ENCODE measurements at regions not wholly inside any gene's neighbourhood (a gene's known extent, or its start where the extent isn't known, plus 50 kb on each side); places are given as distances from the start of the nearest gene placed in this dataset.

DNA sequence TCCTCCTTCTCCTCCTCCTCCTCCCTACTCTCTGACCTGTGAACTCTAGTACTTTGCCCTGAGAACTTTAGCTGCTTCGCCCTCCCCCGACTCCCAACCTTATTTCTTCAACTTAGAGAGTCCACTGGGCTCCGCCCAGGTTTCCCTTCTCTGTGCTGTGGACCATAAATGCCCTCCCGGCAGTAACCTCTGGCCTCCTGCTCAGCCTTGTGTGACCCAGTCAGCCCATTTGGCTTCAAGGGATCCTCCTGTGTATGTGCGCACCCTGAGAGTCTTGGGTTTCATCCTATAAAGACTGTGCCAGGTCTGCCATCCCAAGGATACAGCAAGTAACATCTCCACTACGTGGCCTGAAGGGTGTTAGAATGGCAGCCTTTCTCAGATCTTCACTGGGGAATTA lies 275.6 kb upstream of the C16orf82 start:
- Histone ChIP-seq H3K4me3 (ENCODE audit: low read length) (no peak overlapping the region), H3K27me3 (ENCODE audit: control insufficient read depth, insufficient read depth, low read length) (no peaks in the 10 kb centered on the region), H3K9me3 (ENCODE audit: control insufficient read depth, insufficient read depth, low read length) (no peaks in the 10 kb centered on the region), H3K36me3 (ENCODE audit: control insufficient read depth, insufficient read depth, low read length) (no peaks in the 10 kb centered on the region), H3K4me1 (ENCODE audit: control insufficient read depth, insufficient read depth, low read length) (no peaks in the 10 kb centered on the region), H3K27ac (ENCODE audit: low read length) (no peak overlapping the region)
- no CpG with 5 or more reads among the region's 6 CpGs for WGBS (ENCODE audit: insufficient coverage, insufficient read length)
- no peak for DNase-seq (ENCODE audit: low read depth, low spot score)

GRCh38 chr16:26795184-26795583 lies 271.5 kb upstream of the C16orf82 start:
- Histone ChIP-seq H3K4me1 (ENCODE audit: control insufficient read depth, insufficient read depth, low read length) (no peaks in the 10 kb centered on the region), H3K4me3 (ENCODE audit: low read length) (no peak overlapping the region), H3K36me3 (ENCODE audit: control insufficient read depth, insufficient read depth, low read length) (no peaks in the 10 kb centered on the region), H3K27me3 (ENCODE audit: control insufficient read depth, insufficient read depth, low read length) (no peaks in the 10 kb centered on the region), H3K9me3 (ENCODE audit: control insufficient read depth, insufficient read depth, low read length) (no peaks in the 10 kb centered on the region), H3K27ac (ENCODE audit: low read length) (no peak overlapping the region)
- DNase-seq (ENCODE audit: low read depth, low spot score): peak; percentile 9
- WGBS (ENCODE audit: insufficient coverage, insufficient read length): no CpG with 5 or more reads among the region's 3 CpGs

- H3K4me1 ChIP-seq (ENCODE audit: control insufficient read depth, insufficient read depth, low read length): no peaks in the 10 kb centered on the region
- H3K9me3 ChIP-seq (ENCODE audit: control insufficient read depth, insufficient read depth, low read length): no peaks in the 10 kb centered on the region
- no CpG with 5 or more reads among the region's 3 CpGs for WGBS (ENCODE audit: insufficient coverage, insufficient read length)
- no peak for DNase-seq (ENCODE audit: low read depth, low spot score)
- no peak overlapping the region for H3K27ac ChIP-seq (ENCODE audit: low read length)
- H3K36me3 ChIP-seq (ENCODE audit: control insufficient read depth, insufficient read depth, low read length): no peaks in the 10 kb centered on the region
- H3K27me3 ChIP-seq (ENCODE audit: control insufficient read depth, insufficient read depth, low read length): no peaks in the 10 kb centered on the region
- H3K4me3 ChIP-seq (ENCODE audit: low read length): no peak overlapping the region
Observed at GRCh38 chr16:26801628-26802027, 265.1 kb upstream of the C16orf82 start.

- WGBS (ENCODE audit: insufficient coverage, insufficient read length): no CpG with 5 or more reads among the region's 4 CpGs
- no peaks in the 10 kb centered on the region for H3K36me3 ChIP-seq (ENCODE audit: control insufficient read depth, insufficient read depth, low read length)
- no peaks in the 10 kb centered on the region for H3K4me1 ChIP-seq (ENCODE audit: control insufficient read depth, insufficient read depth, low read length)
- no peak overlapping the region for H3K4me3 ChIP-seq (ENCODE audit: low read length)
- H3K27me3 ChIP-seq (ENCODE audit: control insufficient read depth, insufficient read depth, low read length): no peaks in the 10 kb centered on the region
- no peak for DNase-seq (ENCODE audit: low read depth, low spot score)
- H3K27ac ChIP-seq (ENCODE audit: low read length): no peak overlapping the region
- no peaks in the 10 kb centered on the region for H3K9me3 ChIP-seq (ENCODE audit: control insufficient read depth, insufficient read depth, low read length)
Observed at GRCh38 chr16:26802440-26802839, 264.3 kb upstream of the C16orf82 start.

GRCh38 chr16:26802965-26803364 lies 263.8 kb upstream of the C16orf82 start:
- H3K27ac ChIP-seq (ENCODE audit: low read length): no peak overlapping the region
- no peaks in the 10 kb centered on the region for H3K9me3 ChIP-seq (ENCODE audit: control insufficient read depth, insufficient read depth, low read length)
- no peak for DNase-seq (ENCODE audit: low read depth, low spot score)

GRCh38 chr16:26806657-26807056 lies 260.1 kb upstream of the C16orf82 start:
- H3K27me3 ChIP-seq (ENCODE audit: control insufficient read depth, insufficient read depth, low read length): no peaks in the 10 kb centered on the region
- H3K9me3 ChIP-seq (ENCODE audit: control insufficient read depth, insufficient read depth, low read length): no peaks in the 10 kb centered on the region
- H3K36me3 ChIP-seq (ENCODE audit: control insufficient read depth, insufficient read depth, low read length): no peaks in the 10 kb centered on the region
- no peak overlapping the region for H3K4me3 ChIP-seq (ENCODE audit: low read length)
- no peaks in the 10 kb centered on the region for H3K4me1 ChIP-seq (ENCODE audit: control insufficient read depth, insufficient read depth, low read length)
- no CpG with 5 or more reads among the region's 6 CpGs for WGBS (ENCODE audit: insufficient coverage, insufficient read length)
- no peak for DNase-seq (ENCODE audit: low read depth, low spot score)
- H3K27ac ChIP-seq (ENCODE audit: low read length): no peak overlapping the region

More at GRCh38 chr16:26802965-26803364, 263.8 kb upstream of the C16orf82 start:
- no peaks in the 10 kb centered on the region for H3K4me1 ChIP-seq (ENCODE audit: control insufficient read depth, insufficient read depth, low read length)
- H3K36me3 ChIP-seq (ENCODE audit: control insufficient read depth, insufficient read depth, low read length): no peaks in the 10 kb centered on the region
- no peaks in the 10 kb centered on the region for H3K27me3 ChIP-seq (ENCODE audit: control insufficient read depth, insufficient read depth, low read length)
- H3K4me3 ChIP-seq (ENCODE audit: low read length): no peak overlapping the region

- Histone ChIP-seq H3K36me3 (ENCODE audit: control insufficient read depth, insufficient read depth, low read length) (no peaks in the 10 kb centered on the region), H3K4me1 (ENCODE audit: control insufficient read depth, insufficient read depth, low read length) (no peaks in the 10 kb centered on the region), H3K27me3 (ENCODE audit: control insufficient read depth, insufficient read depth, low read length) (no peaks in the 10 kb centered on the region), H3K4me3 (ENCODE audit: low read length) (no peak overlapping the region), H3K9me3 (ENCODE audit: control insufficient read depth, insufficient read depth, low read length) (no peaks in the 10 kb centered on the region), H3K27ac (ENCODE audit: low read length) (no peak overlapping the region)
- no peak for DNase-seq (ENCODE audit: low read depth, low spot score)
- WGBS (ENCODE audit: insufficient coverage, insufficient read length): 100% methylated on average over 2 of the region's 2 CpGs
Observed at GRCh38 chr16:26809461-26809860, 257.3 kb upstream of the C16orf82 start.

DNA sequence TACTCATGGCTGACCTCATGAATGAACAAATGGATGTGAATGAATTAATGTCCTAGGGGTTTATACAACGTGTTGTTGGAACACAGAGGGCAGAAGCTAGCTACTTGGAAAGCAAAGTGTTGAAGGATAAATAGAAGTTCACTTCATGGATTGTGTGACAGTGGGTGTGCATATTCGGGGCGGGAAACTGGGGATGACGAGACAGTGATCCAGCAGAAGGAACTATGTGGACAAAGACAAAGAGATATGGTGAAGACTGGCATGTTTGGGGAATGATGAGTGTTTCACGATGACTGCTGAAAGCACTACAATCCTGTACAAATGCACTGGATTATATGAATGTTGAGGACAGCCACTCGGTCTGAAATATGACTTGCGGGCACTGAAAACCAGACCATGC lies 250.5 kb upstream of the C16orf82 start:
- Histone ChIP-seq H3K9me3 (ENCODE audit: control insufficient read depth, insufficient read depth, low read length) (no peaks in the 10 kb centered on the region), H3K27ac (ENCODE audit: low read length) (no peak overlapping the region), H3K36me3 (ENCODE audit: control insufficient read depth, insufficient read depth, low read length) (no peaks in the 10 kb centered on the region), H3K4me3 (ENCODE audit: low read length) (no peak overlapping the region), H3K4me1 (ENCODE audit: control insufficient read depth, insufficient read depth, low read length) (no peaks in the 10 kb centered on the region), H3K27me3 (ENCODE audit: control insufficient read depth, insufficient read depth, low read length) (no peaks in the 10 kb centered on the region)
- no CpG with 5 or more reads among the region's 7 CpGs for WGBS (ENCODE audit: insufficient coverage, insufficient read length)
- DNase-seq (ENCODE audit: low read depth, low spot score): no peak

DNA sequence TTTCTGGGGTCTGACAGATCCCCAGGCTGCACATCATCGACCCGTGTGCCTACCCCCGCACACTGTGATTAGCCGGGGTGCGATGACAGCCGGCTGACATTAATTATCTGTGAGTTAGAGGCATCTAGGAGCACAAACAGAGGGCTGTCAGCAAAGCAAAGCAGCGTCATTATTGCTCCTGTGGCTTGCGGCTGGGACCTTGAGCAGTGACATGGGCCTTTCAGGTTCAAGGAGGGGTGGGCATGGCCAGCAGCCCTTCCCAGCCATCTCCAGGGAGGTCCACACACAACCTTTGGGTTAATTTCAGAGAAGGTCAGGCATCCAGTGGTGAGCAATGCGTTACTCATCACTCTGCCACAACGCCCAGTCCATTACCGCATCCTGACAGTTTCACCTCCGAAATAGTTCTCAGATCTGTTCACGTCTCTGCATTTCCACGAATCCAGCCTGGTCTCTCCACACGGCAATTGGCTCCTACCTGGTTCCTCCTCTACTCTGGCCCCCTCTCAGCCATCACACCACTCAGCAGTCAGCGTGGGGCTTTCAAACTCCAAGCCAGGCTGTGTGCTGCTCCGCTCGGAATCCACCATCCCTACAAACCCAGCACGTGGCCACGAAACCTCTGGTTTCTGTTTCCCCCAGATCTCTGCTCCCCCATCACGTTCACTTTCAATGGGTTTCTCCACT lies 249.7 kb upstream of the C16orf82 start:
- no peak overlapping the region for H3K4me3 ChIP-seq (ENCODE audit: low read length)
- no peak for DNase-seq (ENCODE audit: low read depth, low spot score)
- H3K9me3 ChIP-seq (ENCODE audit: control insufficient read depth, insufficient read depth, low read length): no peaks in the 10 kb centered on the region
- WGBS (ENCODE audit: insufficient coverage, insufficient read length): no CpG with 5 or more reads among the region's 21 CpGs
- H3K27ac ChIP-seq (ENCODE audit: low read length): no peak overlapping the region
- H3K36me3 ChIP-seq (ENCODE audit: control insufficient read depth, insufficient read depth, low read length): no peaks in the 10 kb centered on the region
- H3K27me3 ChIP-seq (ENCODE audit: control insufficient read depth, insufficient read depth, low read length): no peaks in the 10 kb centered on the region
- no peaks in the 10 kb centered on the region for H3K4me1 ChIP-seq (ENCODE audit: control insufficient read depth, insufficient read depth, low read length)

DNA sequence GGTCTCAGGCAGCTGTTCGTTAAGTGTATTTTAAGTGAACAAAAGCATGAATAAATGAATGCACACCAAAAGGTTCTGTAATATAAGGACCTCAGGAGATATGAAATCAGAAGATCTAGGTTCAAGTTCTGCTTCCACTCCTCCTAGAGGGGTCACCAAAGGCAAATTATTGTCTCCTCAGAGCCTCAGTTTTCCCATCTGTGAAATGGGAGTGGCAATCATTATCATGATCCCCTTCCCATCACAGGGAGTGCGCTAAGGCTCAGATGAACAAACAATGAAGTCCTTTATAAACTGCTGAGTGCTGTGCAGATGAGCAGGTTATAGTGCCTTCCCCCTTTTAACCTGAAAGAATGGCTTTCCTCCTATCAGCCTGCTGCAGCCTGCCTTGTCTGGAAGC lies 248.3 kb upstream of the C16orf82 start:
- WGBS (ENCODE audit: insufficient coverage, insufficient read length): no CpG with 5 or more reads among the region's 2 CpGs
- no peaks in the 10 kb centered on the region for H3K27me3 ChIP-seq (ENCODE audit: control insufficient read depth, insufficient read depth, low read length)
- no peak overlapping the region for H3K4me3 ChIP-seq (ENCODE audit: low read length)
- no peaks in the 10 kb centered on the region for H3K36me3 ChIP-seq (ENCODE audit: control insufficient read depth, insufficient read depth, low read length)
- no peak overlapping the region for H3K27ac ChIP-seq (ENCODE audit: low read length)
- no peaks in the 10 kb centered on the region for H3K9me3 ChIP-seq (ENCODE audit: control insufficient read depth, insufficient read depth, low read length)
- no peak for DNase-seq (ENCODE audit: low read depth, low spot score)
- H3K4me1 ChIP-seq (ENCODE audit: control insufficient read depth, insufficient read depth, low read length): no peaks in the 10 kb centered on the region

- H3K27me3 ChIP-seq (ENCODE audit: control insufficient read depth, insufficient read depth, low read length): no peaks in the 10 kb centered on the region
- WGBS (ENCODE audit: insufficient coverage, insufficient read length): no CpG with 5 or more reads among the region's 9 CpGs
Observed at GRCh38 chr16:26824469-26824868, 242.3 kb upstream of the C16orf82 start.

More at GRCh38 chr16:26824469-26824868, 242.3 kb upstream of the C16orf82 start:
- no peak for DNase-seq (ENCODE audit: low read depth, low spot score)
- no peaks in the 10 kb centered on the region for H3K4me1 ChIP-seq (ENCODE audit: control insufficient read depth, insufficient read depth, low read length)
- no peaks in the 10 kb centered on the region for H3K36me3 ChIP-seq (ENCODE audit: control insufficient read depth, insufficient read depth, low read length)
- H3K4me3 ChIP-seq (ENCODE audit: low read length): no peak overlapping the region
- H3K27ac ChIP-seq (ENCODE audit: low read length): no peak overlapping the region
- H3K9me3 ChIP-seq (ENCODE audit: control insufficient read depth, insufficient read depth, low read length): no peaks in the 10 kb centered on the region

Measured in iPS DF 6.9 (cell line).